NCI-H1417 treated with DMSO at 0.1 percent for 48 hours (cell line): ENCODE measurements at regions not wholly inside any gene's neighbourhood (a gene's known extent, or its start where the extent isn't known, plus 50 kb on each side); places are given as distances from the start of the nearest gene placed in this dataset.
A peak's percentile ranks its signal among the peaks of the same experiment; 100 is the strongest.
"Not testable (repeated sequence)": the region's sequence is repeated elsewhere in the genome, so short reads cannot be mapped to it uniquely, and the experiment has no call there.

Experiments
- DNase-seq: peaks from one replicate; lab custom pipeline; 2025; lab: John Stamatoyannopoulos, UW

- no peak for DNase-seq
Measured at GRCh38 chr3:86887876-86888275, 103.1 kb downstream of the VGLL3 start.

DNA sequence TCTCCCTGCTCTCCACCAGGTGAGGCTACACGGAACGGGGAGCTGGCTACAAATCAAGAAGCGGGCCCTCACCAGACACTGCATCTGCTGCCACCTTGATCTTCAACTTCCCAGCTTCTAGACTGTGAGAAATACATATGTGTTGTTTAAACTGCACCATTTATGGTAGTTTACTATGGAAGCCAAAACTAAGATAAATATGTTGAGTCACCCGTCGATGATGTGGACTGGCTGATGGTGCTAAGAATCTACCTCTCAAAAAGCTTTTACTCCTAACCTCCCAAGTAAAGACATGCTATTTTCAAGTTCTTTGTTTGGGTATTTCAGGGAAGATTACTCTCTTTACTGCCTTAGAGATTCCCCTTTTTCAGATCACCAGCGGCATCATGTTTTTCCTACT lies 110.9 kb downstream of the VGLL3 start:
- DNase-seq: no peak

GRCh38 chr3:86876504-86877181 lies 114.3 kb downstream of the VGLL3 start:
- DNase-seq: peak; percentile 36

GRCh38 chr3:86874790-86875189 lies 116.2 kb downstream of the VGLL3 start:
- not testable (repeated sequence) for DNase-seq

DNA sequence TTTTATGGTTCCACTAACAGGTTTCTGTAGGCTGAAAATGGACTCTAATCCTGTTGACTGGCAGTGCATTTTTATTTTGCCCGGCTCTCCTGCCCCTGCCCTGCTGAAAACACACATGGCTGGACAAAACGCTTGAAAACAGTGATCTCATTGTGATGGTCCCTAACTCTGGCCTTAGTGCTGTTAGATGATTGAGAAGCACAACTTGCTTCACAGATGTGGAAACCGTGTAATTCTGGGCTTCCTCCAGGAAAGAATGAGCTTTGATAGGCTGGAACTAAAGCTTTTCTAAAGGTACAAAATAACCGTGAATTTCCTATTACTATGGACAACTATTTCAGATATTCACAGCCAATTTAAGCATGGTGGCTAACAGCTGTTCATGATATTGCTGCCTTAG lies 121.4 kb downstream of the VGLL3 start:
- no peak for DNase-seq

DNA sequence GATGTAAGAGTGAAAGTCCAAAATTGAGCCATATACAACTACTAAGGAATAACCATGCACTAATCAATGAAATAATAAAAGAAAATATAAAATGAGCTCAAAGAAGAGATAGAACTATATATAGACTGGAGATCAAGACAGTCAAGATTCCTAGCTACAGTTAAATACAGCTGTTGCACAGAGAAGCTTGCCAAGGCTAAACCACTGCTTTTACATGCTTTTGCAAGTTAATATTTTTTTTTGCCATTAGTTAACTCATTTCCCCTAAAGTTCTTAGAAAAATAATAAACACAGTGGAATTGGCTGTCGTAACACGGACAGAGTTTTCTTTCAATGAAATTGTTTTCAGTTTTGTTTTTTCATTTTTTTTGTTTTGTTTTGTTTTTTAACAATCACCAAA lies 123.0 kb downstream of the VGLL3 start:
- no peak for DNase-seq

GRCh38 chr3:86865506-86865905 lies 125.4 kb downstream of the VGLL3 start:
- no peak for DNase-seq

GRCh38 chr3:86856711-86857110 lies 134.2 kb downstream of the VGLL3 start:
- no peak for DNase-seq

- no peak for DNase-seq
Measured at GRCh38 chr3:86849991-86850390, 141.0 kb downstream of the VGLL3 start.

DNA sequence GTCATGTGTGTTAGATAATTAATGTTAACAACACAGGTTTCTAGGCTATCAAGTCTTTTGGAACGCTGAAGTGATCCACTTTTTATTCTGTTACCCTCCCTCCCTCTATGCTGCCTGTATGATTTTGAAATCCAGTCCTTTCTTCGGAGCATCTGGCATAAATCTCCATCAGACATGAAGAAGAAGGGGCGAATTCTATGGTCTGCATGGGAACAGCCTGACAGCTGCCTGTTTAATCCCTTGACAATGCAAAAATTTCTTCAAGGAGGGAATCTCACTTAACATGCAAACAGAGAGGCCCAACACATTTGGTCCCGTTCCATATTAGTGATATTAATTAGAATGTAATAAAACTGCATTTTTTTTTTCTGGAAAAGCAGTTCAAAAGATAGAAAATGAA lies 145.2 kb downstream of the VGLL3 start:
- DNase-seq: no peak

- no peak for DNase-seq
Measured at GRCh38 chr3:86838927-86839326, 152.0 kb downstream of the VGLL3 start.

DNA sequence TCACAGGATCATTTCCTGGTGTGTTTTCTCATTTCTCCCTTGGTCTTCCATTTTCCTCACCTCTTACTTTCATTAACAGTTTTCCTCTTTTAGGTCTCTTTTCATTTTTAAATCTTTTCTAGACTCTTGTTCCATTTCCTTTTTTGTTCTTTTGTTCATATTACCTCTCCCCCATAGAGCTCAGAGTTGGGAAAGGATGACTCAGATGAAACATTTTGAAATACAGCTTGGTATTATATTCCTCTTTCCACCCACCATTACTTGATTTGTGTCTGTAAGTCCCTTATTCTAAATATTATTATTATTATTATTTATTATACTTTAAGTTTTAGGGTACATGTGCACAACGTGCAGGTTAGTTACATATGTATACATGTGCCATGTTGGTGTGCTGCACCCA lies 153.1 kb downstream of the VGLL3 start:
- no peak for DNase-seq

- no peak for DNase-seq
Measured at GRCh38 chr3:86830566-86830965, 160.4 kb downstream of the VGLL3 start.

- no peak for DNase-seq
Measured at GRCh38 chr3:86828751-86829150, 162.2 kb downstream of the VGLL3 start.

DNA sequence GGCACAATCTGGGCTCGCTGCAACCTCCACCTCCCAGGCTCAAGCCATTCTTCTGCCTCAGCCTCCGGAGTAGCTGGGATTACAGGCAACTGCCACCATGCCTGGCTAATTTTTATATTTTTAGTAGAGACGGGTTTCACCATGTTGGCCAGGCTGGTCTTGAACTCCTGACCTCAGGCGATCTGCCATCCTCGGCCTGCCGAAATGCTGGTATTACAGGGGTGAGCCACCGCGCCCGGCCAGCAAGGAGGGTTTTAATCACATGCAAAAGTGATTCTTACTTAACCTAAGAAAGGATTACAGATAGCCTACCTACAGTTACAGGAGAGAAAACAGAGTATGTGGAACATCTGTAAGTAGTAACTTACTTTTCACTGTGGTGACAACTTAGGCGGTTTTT lies 163.4 kb downstream of the VGLL3 start:
- DNase-seq: not testable (repeated sequence)

GRCh38 chr3:86826292-86826691 lies 164.7 kb downstream of the VGLL3 start:
- no peak for DNase-seq

DNA sequence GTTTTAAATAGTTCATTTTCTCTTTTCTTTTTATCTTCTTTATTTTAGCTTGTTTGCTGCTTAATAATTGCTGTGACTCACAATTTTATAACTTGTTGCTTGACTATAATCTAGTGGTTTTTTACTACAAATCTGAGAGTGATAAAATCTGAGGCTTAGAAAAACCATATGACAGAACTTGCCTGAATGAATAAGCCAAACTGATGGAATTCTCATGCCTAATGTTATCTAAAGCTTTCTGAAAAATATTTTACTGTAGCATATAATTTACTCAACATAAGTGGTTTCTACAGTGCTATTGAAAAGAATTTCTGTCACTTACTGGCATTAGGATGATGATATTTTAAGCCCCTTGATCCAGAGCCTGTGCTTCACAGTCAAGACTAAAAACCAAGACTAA lies 175.1 kb downstream of the VGLL3 start:
- DNase-seq: no peak

DNA sequence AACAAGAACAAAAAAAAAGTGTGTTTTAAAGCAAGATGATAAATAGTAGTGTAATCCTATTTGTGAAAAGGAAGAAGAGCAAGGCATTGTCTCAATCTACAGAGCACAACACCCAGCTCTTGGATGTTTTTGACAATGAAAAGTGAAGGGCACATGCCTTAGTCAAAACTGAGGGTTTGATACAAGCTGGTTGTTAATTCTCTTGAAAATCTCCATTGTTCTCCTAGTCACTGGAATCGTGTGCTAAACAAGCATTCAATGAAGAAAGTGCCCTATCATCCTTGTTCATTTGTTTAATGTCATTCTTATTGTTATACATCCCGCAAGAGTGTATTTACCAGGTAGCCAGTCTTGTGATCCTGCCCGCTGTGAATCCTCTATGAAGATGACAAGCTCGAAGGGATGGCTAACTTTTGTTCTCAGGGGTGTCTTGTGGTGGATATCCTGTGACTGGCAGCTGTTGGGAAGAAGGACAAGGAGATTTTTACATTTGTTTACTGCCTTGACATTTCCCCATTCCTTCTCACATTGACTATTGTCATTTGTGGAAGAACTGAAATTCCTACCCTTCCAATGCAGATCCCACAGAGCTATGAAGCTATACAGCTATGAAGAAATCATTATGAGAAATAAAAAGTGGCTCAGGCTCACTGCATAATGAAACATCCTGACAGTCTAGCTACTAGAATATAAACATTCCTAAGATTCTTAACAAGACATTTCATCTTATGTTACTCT lies 175.9 kb downstream of the VGLL3 start:
- DNase-seq: no peak

DNA sequence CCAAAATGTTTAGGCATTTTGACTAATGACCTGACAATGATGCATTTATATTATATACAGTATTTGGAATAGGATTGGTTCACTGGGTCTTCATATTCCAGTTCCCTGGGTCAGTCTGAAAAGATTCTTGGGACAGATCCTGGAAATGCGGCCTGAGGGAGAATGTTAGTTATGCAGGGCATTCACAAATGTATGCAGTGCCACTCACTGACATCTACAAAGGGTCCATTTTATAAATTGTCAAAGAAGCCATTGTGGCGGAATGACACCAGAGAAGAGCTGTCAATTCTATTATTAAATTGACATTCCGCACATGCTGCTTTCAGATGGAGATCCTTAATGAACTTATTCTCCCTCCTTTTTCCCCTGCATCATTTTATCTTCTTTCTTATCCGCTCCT lies 176.6 kb downstream of the VGLL3 start:
- no peak for DNase-seq

DNA sequence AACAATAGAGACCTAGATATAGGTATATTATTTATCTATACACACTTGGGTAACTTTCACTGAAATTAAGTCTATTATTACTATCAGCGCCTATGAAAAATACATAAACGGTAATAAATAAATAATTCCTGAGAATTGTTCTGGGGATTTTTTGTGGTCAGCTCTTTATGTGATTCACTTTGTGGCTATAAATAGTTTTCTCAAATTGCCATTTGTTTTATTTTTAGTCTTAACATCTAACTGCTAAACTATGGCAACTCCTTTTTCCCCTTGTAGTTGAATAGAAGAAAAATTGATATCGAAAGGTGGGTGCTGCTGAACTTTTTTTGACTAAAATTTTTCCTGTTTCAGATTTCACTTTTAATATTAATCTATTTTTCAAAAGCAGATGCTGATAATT lies 189.0 kb downstream of the VGLL3 start:
- no peak for DNase-seq

DNA sequence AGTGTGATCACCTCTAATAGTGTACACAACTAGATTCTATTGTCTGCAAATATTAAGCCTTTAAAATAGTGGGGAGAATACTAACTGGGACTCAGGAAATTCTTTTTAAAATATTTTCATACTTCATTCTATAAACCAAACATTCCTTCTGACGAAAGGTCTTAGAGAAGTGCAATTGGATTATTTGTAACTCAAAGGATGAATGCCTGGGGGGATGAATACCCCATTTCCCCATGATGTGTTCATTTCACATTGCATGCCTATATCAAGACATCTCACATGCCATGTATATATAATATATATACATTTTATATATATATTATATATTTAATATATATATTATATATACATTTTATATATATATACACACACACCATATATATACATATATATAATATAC lies 189.9 kb downstream of the VGLL3 start:
- DNase-seq: no peak

GRCh38 chr3:86800116-86800515 lies 190.8 kb downstream of the VGLL3 start:
- no peak for DNase-seq

GRCh38 chr3:86797946-86798345 lies 193.0 kb downstream of the VGLL3 start:
- no peak for DNase-seq
